ENCODE measurements at regions not wholly inside any gene's neighbourhood (a gene's known extent, or its start where the extent isn't known, plus 50 kb on each side); places are given as distances from the start of the nearest gene placed in this dataset.
A peak's percentile ranks its signal among the peaks of the same experiment; 100 is the strongest.
"Not testable (repeated sequence)": the region's sequence is repeated elsewhere in the genome, so short reads cannot be mapped to it uniquely, and the experiment has no call there.

GRCh38 chr2:16070648-16070971 lies 130.3 kb downstream of the MYCN start:
- DNase-seq: no peak

GRCh38 chr2:16069933-16070647 lies 129.7 kb downstream of the MYCN start:
- no peak for DNase-seq

- no peak for DNase-seq
These were observed 129.2 kb downstream of the MYCN start for GRCh38 chr2:16069663-16069932.

DNA sequence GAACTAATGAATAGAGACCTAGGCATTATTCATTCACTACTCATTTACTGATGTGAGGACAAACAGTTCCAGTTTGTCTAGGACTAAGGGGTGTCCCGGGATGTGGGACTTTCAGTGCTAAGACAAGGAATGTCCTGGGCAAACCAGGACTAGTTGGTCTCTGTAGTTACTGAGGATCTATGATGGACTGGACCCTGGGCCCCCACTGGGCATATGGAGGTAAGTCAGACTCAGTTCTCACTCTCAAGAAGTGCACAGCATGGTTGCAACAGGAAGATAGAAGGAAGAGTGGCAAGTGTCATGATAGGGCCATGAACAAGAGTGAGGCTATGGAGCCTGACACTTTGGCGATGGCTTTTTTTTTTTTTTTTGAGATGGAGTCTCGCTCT lies 128.2 kb downstream of the MYCN start:
- DNase-seq: no peak

GRCh38 chr2:16067866-16068551 lies 127.7 kb downstream of the MYCN start:
- DNase-seq: no peak

- no peak for DNase-seq
These were observed 127.1 kb downstream of the MYCN start for GRCh38 chr2:16067444-16067843.

DNA sequence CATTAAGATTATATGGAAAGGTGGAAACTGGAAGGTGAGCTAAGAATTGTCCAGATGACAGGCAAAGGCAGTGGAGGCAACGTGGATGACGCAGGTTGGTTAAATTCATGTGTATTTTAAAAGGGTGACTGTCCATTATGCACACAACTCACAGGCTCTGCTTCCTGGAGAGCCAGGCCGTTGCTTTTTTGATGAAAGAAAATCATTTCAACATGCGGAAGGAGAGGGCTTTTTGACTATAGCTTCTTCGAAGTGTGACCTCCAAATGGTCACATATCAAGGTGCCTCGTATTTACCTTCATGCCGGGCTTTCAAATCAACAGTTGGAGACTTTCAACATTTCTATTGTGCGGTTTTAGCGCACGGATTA lies 126.7 kb downstream of the MYCN start:
- no peak for DNase-seq

DNA sequence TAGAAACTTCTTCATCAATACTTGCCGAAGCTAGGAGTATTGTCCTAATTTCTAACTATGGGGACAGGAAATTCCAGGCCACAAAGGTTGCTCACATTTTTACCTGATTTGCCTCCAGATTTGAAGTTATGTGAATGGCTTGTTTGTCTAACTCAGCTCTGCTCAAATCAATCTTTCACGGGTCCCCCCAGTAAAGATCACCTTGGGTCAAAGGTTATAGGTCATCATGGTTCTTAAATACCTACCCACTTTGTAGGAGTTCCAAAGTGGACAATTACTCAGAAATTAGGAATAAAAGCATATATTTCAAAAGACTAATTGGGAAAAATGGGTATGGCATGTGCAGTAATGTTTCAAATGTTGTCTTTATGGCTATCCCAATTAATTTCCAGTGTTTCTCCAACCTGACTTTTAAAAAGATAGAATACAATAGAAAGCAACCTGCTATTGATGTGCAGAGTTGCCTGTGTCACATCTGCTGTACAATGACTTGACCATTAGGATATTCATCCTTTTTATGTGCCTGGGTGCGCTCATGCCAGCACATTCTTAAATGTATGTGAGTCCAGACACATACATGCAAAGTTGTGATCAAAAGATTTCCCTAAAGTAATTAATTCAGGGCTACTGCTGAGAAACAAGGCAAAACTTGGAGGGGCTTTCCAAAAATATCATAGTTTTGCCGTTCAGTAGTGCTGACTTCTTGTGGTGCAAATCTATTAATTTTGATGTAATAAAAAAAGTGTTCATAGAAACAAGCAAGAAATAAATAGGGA lies 126.1 kb downstream of the MYCN start:
- DNase-seq: no peak

DNA sequence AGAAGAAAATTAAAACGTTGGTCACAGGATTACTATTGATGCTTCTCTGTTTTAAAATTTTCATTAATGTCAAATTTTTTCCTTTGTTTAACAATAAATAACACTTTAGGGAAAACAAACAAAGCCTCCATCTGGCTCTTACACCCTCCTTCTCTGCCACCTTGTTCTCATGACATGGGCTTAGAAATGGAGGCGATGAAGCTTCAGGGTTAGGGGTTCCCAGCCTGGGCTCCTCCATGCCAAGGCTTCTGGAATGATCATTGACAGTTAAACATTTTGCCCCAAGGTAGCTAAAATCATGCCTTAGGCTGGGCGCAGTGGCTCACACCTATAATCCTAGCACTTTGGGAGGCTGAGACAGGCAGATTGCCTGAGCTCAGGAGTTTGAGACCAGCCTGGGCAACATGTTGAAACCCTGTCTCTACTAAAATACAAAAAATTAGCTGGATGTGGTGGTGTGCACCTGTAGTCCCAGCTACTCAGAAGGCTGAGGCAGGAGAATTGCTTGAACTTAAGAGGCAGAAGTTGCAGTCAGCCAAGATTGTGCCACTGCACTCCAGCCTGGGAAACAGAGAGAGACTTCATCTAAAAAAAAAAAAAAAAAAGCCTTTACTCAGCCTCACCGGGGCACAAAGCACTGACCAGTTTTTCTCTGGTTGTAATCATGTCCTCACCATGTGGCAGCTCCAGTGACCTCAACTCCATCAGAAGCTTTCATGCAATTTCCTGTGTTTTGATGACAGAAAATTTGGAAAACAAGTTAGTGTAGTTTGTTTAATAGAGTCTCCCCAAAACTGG lies 125.1 kb downstream of the MYCN start:
- not testable (repeated sequence) for DNase-seq

- DNase-seq: no peak
These were observed 124.4 kb downstream of the MYCN start for GRCh38 chr2:16064745-16065144.

- DNase-seq: no peak
These were observed 123.7 kb downstream of the MYCN start for GRCh38 chr2:16063955-16064633.

DNA sequence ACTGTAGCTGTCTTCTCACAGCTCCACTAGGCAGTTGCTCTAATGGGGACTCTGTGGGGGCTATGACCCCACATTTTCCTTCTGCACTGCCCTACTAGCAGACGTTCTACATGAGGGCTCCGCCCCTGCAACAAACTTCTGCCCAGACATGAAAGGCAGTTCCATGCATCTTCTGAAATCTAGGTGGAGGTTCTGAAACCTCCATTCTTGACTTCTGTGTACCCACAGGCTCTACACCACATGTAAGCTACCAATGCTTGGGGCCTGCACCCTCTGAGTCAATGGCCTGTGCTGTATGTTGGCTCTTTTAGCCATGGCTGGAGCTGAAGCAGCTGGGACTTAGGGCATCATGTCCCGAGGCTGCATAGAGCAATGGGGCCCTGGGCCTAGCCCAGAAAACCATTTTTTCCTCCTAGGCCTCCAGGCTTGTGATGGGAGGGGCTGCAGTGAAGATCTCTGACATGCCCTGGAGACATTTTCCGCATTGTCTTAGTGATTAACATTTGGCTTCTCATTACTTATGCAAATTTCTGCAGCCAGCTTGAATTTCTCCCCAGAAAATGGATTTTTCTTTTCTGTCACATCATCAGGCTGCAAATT lies 123.0 kb downstream of the MYCN start:
- DNase-seq: no peak

DNA sequence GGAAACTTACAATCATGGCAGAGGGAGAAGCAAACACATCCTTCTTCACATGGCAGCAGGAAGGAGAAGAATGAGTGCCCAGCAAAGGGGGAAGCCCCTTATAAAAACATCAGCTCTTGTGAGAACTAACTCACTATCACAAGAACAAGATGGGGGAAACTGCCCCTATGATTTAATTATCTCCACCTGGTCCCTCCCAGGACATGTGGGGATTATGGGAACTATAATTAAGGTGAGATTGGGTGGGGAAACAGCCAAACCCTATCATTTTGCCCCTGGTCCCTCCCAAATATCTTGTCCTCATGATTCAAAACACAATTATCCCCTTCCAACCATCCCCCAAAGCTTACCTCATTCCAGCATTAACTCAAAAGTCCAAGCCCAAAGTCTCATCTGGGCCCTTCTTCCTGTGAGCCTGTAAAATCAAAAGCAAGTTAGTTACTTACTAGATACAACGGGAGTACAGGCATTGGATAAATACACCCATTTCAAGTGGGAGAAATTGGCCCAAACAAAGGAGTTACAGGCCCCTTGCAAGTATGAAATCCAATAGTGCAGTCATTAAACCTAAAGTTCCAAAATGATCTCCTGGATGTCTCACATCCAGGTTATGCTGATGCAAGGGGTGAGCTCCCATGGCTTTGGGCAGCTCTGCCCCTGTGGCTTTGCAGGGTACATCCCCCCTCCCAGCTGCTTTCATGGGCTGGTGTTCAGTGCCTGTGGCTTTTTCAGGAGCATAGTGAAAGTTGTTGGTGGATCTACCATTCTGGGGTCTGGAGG lies 122.3 kb downstream of the MYCN start:
- DNase-seq: no peak

GRCh38 chr2:16061441-16062217 lies 121.3 kb downstream of the MYCN start:
- no peak for DNase-seq

DNA sequence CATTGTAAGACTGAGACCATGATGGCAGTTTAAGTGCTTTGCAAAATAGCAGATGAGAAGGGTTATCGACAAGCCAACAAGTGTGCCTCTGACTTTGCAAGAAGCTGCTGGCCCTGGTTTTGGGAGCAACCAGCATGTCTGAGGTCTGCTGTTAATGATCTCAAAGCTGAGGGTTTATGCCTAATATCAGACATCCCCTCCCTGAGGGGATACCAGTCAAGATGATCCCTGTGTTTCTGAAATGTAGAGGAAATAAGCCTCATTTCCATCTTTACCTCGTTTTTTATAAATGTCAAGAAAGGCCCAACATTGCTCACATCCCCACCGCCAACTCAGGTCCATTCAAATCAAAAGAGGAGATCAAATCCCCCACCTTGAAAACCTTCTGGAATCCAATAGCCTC lies 120.6 kb downstream of the MYCN start:
- no peak for DNase-seq

- no peak for DNase-seq
These were observed 120.0 kb downstream of the MYCN start for GRCh38 chr2:16060125-16060935.

- no peak for DNase-seq
These were observed 119.2 kb downstream of the MYCN start for GRCh38 chr2:16059393-16060016.

DNA sequence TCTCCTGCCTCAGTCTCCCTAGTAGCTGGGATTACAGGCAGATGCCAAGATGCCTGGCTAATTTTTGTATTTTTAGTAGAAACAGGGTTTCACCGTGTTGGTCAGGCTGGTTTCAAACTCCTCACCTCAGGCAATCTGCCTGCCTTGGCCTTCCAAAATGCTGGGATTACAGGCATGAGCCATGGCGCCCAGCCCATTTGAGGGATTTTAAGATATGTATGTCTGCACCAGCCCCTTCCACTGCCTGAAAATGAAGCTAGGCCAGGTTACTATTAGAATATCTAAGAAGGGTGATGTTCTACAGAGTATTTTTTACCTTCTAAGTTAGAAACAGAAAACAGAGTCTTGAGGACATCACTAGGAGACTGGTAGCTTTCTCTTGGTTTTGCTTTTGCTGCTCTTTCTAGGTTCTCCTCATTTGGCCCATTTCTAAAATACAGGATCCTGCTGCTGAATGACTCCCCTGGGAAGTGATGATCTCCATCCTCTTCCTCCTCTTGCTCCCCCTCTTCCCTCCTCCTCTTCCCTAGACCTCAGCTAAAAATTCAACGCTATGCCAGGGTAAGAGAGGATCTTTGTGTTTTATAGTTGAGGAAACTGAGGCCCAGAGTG lies 118.5 kb downstream of the MYCN start:
- DNase-seq: no peak

DNA sequence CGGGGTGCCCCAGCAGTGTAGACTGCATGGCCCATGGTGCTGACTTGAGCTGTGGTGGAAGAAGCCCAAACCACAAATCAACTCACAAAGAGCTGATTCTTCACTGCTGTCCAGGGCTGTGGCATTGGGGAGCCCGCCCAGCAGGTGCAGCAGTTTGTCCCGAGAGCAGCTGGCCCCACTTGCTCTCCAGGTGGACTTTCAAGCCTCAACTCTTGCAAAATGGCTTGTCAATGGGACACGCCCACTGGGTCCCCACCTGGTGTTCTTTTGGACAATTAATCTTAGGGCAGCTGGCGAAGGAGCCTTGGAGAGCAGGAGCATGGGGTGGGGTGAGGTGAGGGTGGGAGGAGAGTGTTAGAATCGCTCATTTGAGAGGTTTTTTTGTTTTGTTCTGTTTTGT lies 117.9 kb downstream of the MYCN start:
- DNase-seq: peak; percentile 99

Data from RPMI8226 (cell line).